ENCODE measurements at regions not wholly inside any gene's neighbourhood (a gene's known extent, or its start where the extent isn't known, plus 50 kb on each side); places are given as distances from the start of the nearest gene placed in this dataset.

- TF ChIP-seq RAD21 (IDR thresholded peaks at IDR 0.05) (no peak), REST (IDR thresholded peaks at IDR 0.05) (no peak)
Observed at GRCh38 chr11:115873813-115874212, 369.6 kb upstream of the CADM1 start.
